ENCODE measurements at regions not wholly inside any gene's neighbourhood (a gene's known extent, or its start where the extent isn't known, plus 50 kb on each side); places are given as distances from the start of the nearest gene placed in this dataset.

DNA sequence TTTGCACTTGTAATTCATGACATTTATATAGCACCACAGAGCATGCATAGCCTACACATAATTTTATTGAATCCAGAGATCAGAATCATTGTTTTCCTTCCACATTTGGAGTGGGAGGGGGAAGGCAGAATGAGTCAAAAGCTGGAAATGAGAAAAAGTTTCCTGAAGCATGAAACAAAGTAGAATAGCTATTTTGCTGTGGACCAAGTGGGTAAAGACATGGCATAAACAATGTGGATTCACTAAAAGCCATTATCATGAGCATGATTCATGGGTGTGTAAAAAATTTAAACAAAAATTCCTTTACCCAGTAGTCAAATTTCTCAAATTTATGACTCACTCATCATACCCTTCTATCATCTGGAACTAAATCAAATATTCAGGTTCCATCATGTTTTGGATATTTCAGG is 97.9 kb downstream of the YIPF5 start:
- TF ChIP-seq CBFB (IDR thresholded peaks at IDR 0.05; ENCODE audit: low read depth) (no peak), EZH2 (IDR thresholded peaks at IDR 0.05; ENCODE audit: borderline replicate concordance, control insufficient read depth, low read depth, low read length) (no peak), HDAC6 (IDR thresholded peaks at IDR 0.05; ENCODE audit: unreplicated experiment) (no peak), CREM (IDR thresholded peaks at IDR 0.05; ENCODE audit: low read depth) (no peak)
- TF ChIP-seq, protein P1, sequence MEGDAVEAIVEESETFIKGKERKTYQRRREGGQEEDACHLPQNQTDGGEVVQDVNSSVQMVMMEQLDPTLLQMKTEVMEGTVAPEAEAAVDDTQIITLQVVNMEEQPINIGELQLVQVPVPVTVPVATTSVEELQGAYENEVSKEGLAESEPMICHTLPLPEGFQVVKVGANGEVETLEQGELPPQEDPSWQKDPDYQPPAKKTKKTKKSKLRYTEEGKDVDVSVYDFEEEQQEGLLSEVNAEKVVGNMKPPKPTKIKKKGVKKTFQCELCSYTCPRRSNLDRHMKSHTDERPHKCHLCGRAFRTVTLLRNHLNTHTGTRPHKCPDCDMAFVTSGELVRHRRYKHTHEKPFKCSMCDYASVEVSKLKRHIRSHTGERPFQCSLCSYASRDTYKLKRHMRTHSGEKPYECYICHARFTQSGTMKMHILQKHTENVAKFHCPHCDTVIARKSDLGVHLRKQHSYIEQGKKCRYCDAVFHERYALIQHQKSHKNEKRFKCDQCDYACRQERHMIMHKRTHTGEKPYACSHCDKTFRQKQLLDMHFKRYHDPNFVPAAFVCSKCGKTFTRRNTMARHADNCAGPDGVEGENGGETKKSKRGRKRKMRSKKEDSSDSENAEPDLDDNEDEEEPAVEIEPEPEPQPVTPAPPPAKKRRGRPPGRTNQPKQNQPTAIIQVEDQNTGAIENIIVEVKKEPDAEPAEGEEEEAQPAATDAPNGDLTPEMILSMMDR (IDR thresholded peaks at IDR 0.05 in 2 of 3, conservative IDR thresholded peaks at IDR 0.05 in 1 of 3; ENCODE audit: control insufficient read depth in 2 of 3, extremely low read depth in 1 of 3, insufficient read depth in 1 of 3, low read depth in 3 of 3, low read length in 3 of 3) = no peak

All from GM12878 (cell line).